ENCODE measurements at regions not wholly inside any gene's neighbourhood (a gene's known extent, or its start where the extent isn't known, plus 50 kb on each side); places are given as distances from the start of the nearest gene placed in this dataset.

DNA sequence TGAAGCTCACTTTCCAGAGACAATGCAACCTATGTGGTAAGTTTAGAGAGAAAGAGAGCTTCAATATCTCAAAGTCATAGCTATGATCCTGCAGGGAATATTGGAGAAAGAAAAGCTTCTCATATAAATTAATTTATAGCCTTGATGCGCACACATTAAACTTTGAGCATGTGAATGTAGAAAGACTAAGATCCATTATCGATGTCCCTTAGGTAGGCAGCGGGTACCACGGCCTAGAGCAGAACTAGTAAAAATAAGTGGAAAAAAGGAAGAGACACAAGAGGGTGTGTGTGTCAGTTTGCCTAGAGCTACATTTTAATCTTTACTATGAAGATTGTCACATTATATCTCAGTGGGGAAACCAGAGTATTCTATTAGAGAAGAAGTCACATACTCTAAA, 685.6 kb downstream of the AMY1C start:
- H3K9me1 ChIP-seq (replicated peaks; ENCODE audit: control insufficient read depth, extremely low read depth, insufficient read depth, low read length) = no peaks in the 10 kb centered on the region
- H3K4me2 ChIP-seq (ENCODE audit: insufficient read depth, low read length) = no peak overlapping the region
- no TSS peak for BruUV-seq (replicated peaks)
- peaks cover 2% of the 10 kb centered on the region for H3K9me3 ChIP-seq (replicated peaks; ENCODE audit: control insufficient read depth, insufficient read depth, low read length)
- dilution Hi-C loops (cut with MboI; ENCODE audit: extremely low pct_ligation_motif_present, low sequenced_read_pairs) = no loop called here
- H3K4me1 ChIP-seq (ENCODE audit: control insufficient read depth, extremely low read depth, insufficient read depth, low read length) = no peaks in the 10 kb centered on the region
- no peaks in the 10 kb centered on the region for H3K36me3 ChIP-seq (ENCODE audit: control insufficient read depth in 2 of 2, extremely low read depth in 1 of 2, insufficient read depth in 2 of 2, low read length in 2 of 2)
- DNase-seq (ENCODE audit: low read depth, low spot score) (no peak), FAIRE-seq (no peak)
- no peak overlapping the region for H3K27ac ChIP-seq (ENCODE audit: insufficient read depth, low read depth, low read length)
- no peaks in the 10 kb centered on the region for H3K27me3 ChIP-seq (ENCODE audit: control insufficient read depth in 2 of 2, insufficient read depth in 2 of 2, low read length in 2 of 2)
- TF ChIP-seq POLR2AphosphoS5 (IDR thresholded peaks at IDR 0.05; ENCODE audit: insufficient read depth, low read depth, low read length) = no peak
- TF ChIP-seq, protein P1, sequence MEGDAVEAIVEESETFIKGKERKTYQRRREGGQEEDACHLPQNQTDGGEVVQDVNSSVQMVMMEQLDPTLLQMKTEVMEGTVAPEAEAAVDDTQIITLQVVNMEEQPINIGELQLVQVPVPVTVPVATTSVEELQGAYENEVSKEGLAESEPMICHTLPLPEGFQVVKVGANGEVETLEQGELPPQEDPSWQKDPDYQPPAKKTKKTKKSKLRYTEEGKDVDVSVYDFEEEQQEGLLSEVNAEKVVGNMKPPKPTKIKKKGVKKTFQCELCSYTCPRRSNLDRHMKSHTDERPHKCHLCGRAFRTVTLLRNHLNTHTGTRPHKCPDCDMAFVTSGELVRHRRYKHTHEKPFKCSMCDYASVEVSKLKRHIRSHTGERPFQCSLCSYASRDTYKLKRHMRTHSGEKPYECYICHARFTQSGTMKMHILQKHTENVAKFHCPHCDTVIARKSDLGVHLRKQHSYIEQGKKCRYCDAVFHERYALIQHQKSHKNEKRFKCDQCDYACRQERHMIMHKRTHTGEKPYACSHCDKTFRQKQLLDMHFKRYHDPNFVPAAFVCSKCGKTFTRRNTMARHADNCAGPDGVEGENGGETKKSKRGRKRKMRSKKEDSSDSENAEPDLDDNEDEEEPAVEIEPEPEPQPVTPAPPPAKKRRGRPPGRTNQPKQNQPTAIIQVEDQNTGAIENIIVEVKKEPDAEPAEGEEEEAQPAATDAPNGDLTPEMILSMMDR (IDR thresholded peaks at IDR 0.05; ENCODE audit: extremely low read depth in 1 of 2, insufficient read depth in 1 of 2, low read depth in 1 of 2, low read length in 2 of 2) = no peak
- no peak for TF ChIP-seq GATA2 (IDR thresholded peaks at IDR 0.05; ENCODE audit: insufficient read depth, insufficient read length, low read depth, low read length)
- TF ChIP-seq EZH2 (IDR thresholded peaks at IDR 0.05; ENCODE audit: borderline replicate concordance, low read depth, low read length, severe bottlenecking) = no peak
- TF ChIP-seq MYC (IDR thresholded peaks at IDR 0.05; ENCODE audit: low read depth, low read length) = no peak
- TF ChIP-seq POLR2A (IDR thresholded peaks at IDR 0.05; ENCODE audit: low read depth, low read length) = no peak
- TF ChIP-seq FOS (IDR thresholded peaks at IDR 0.05; ENCODE audit: borderline replicate concordance, insufficient read depth, low read length) = no peak
- TF ChIP-seq JUN (IDR thresholded peaks at IDR 0.05; ENCODE audit: borderline replicate concordance, insufficient read depth, insufficient read length, low read depth) = no peak
- TF ChIP-seq MAX (IDR thresholded peaks at IDR 0.05; ENCODE audit: insufficient read depth, insufficient read length) = no peak
- ChIA-PET CTCF (no interaction called here), POLR2A (no interaction called here)
- no peaks in the 10 kb centered on the region for H3K79me2 ChIP-seq (ENCODE audit: control insufficient read depth, insufficient read depth, low read length)
- no peak overlapping the region for H3K4me3 ChIP-seq (replicated peaks in 1 of 3; ENCODE audit: insufficient read depth in 1 of 3, low read depth in 1 of 3, low read length in 3 of 3)
- H4K20me1 ChIP-seq (replicated peaks; ENCODE audit: control insufficient read depth, extremely low read depth, insufficient read depth, low read length) = no peaks in the 10 kb centered on the region
- intact Hi-C loops (cut with micrococcal nuclease) = no loop called here
- no peak overlapping the region for H3K9ac ChIP-seq (replicated peaks; ENCODE audit: extremely low read depth, insufficient read depth, low read length)
- H2AFZ ChIP-seq (ENCODE audit: low read depth, low read length) = no peak overlapping the region

Data from endothelial cell of umbilical vein (primary cell).